HUES64 (cell line): ENCODE measurements at regions not wholly inside any gene's neighbourhood (a gene's known extent, or its start where the extent isn't known, plus 50 kb on each side); places are given as distances from the start of the nearest gene placed in this dataset.
A peak's percentile ranks its signal among the peaks of the same experiment; 100 is the strongest.

Source experiments
- H3K27ac ChIP-seq: 2 replicates; pipeline ENCODE4 v1.7.0; 2013; ENCODE audit warnings: low read depth, low read length, inconsistent platforms
- H3K27me3 ChIP-seq: 2 replicates; pipeline ENCODE4 v1.6.1; 2013; ENCODE audit warnings: mild to moderate bottlenecking, low read length; ENCODE audit not compliant: insufficient read depth
- H3K36me3 ChIP-seq: 2 replicates; pipeline ENCODE4 v1.6.1; 2013; ENCODE audit warnings: mild to moderate bottlenecking, low read length; ENCODE audit not compliant: insufficient read depth
- H3K4me1 ChIP-seq: 2 replicates; pipeline ENCODE4 v1.6.1; 2013; ENCODE audit warnings: mild to moderate bottlenecking, low read length, moderate library complexity; ENCODE audit not compliant: insufficient read depth
- H3K4me3 ChIP-seq: 2 replicates; pipeline ENCODE4 v1.5.1; 2013; ENCODE audit warnings: mild to moderate bottlenecking, low read length, moderate library complexity
- H3K9ac ChIP-seq: 2 replicates; pipeline ENCODE4 v1.6.1; 2013; ENCODE audit warnings: mild to moderate bottlenecking, low read depth, low read length
- H3K9me3 ChIP-seq: 2 replicates; pipeline ENCODE4 v1.6.1; 2013; ENCODE audit warnings: low read depth, low read length; ENCODE audit not compliant: insufficient read depth
- WGBS: fragments of 150-250, 120-280 bp; methylation state at CpG from one replicate; pipeline ENCODE4 v1.1.7; 2013; ENCODE audit warnings: missing lambda C conversion rate; 5-methylcytosine and 5-hydroxymethylcytosine counted together

- WGBS = 89% methylated on average over 12 of the region's 12 CpGs
- no peaks in the 10 kb centered on the region for H3K36me3 ChIP-seq
- H3K9ac ChIP-seq = no peak overlapping the region
- no peaks in the 10 kb centered on the region for H3K9me3 ChIP-seq
- H3K4me3 ChIP-seq = no peak overlapping the region
- H3K27me3 ChIP-seq = no peaks in the 10 kb centered on the region
- H3K4me1 ChIP-seq = peaks cover 17% of the 10 kb centered on the region
- no peak overlapping the region for H3K27ac ChIP-seq
Measured at GRCh38 chr13:40313269-40314200, 352.9 kb downstream of the FOXO1 start.

GRCh38 chr13:40315416-40316064 lies 350.9 kb downstream of the FOXO1 start:
- 92% methylated on average over 10 of the region's 10 CpGs for WGBS
- no peak overlapping the region for H3K9ac ChIP-seq
- H3K4me1 ChIP-seq = peaks cover 11% of the 10 kb centered on the region; the same call in 1 of the 2 replicates
- no peaks in the 10 kb centered on the region for H3K9me3 ChIP-seq
- H3K27me3 ChIP-seq = no peaks in the 10 kb centered on the region
- no peak overlapping the region for H3K27ac ChIP-seq
- no peaks in the 10 kb centered on the region for H3K36me3 ChIP-seq
- no peak overlapping the region for H3K4me3 ChIP-seq

GRCh38 chr13:40316301-40316700 lies 350.1 kb downstream of the FOXO1 start:
- no peak overlapping the region for H3K4me3 ChIP-seq
- H3K27me3 ChIP-seq = no peaks in the 10 kb centered on the region
- H3K9ac ChIP-seq = no peak overlapping the region
- H3K4me1 ChIP-seq = peaks cover 11% of the 10 kb centered on the region; the same call in 1 of the 2 replicates
- H3K9me3 ChIP-seq = no peaks in the 10 kb centered on the region
- no peak overlapping the region for H3K27ac ChIP-seq
- H3K36me3 ChIP-seq = no peaks in the 10 kb centered on the region
- WGBS = 88% methylated on average over 7 of the region's 7 CpGs

- H3K9ac ChIP-seq = no peak overlapping the region
- peaks cover 11% of the 10 kb centered on the region; the same call in 1 of the 2 replicates for H3K4me1 ChIP-seq
- no peak overlapping the region for H3K4me3 ChIP-seq
- no peaks in the 10 kb centered on the region for H3K36me3 ChIP-seq
- peak overlapping the region; percentile 58; the same call in 1 of the 2 replicates for H3K27ac ChIP-seq
- H3K27me3 ChIP-seq = no peaks in the 10 kb centered on the region
- WGBS = 93% methylated on average over 2 of the region's 2 CpGs
- H3K9me3 ChIP-seq = no peaks in the 10 kb centered on the region
Measured at GRCh38 chr13:40317980-40318327, 348.5 kb downstream of the FOXO1 start.

GRCh38 chr13:40318366-40318765 lies 348.1 kb downstream of the FOXO1 start:
- 72% methylated on average over 2 of the region's 2 CpGs for WGBS
- Histone ChIP-seq H3K27me3 (no peaks in the 10 kb centered on the region), H3K9me3 (0 out of 2 replicates have a peak, but pooled peaks cover 2% of the 10 kb centered on the region), H3K4me3 (no peak overlapping the region), H3K4me1 (peaks cover 11% of the 10 kb centered on the region; the same call in 1 of the 2 replicates), H3K36me3 (no peaks in the 10 kb centered on the region), H3K9ac (no peak overlapping the region), H3K27ac (no peak overlapping the region)

GRCh38 chr13:40319699-40320579 lies 346.5 kb downstream of the FOXO1 start:
- H3K9me3 ChIP-seq = peaks cover 2% of the 10 kb centered on the region; the same call in 1 of the 2 replicates
- H3K36me3 ChIP-seq = no peaks in the 10 kb centered on the region
- H3K9ac ChIP-seq = no peak overlapping the region
- H3K4me3 ChIP-seq = no peak overlapping the region
- peaks cover 11% of the 10 kb centered on the region; the same call in 1 of the 2 replicates for H3K4me1 ChIP-seq
- H3K27me3 ChIP-seq = no peaks in the 10 kb centered on the region
- H3K27ac ChIP-seq = no peak overlapping the region
- WGBS = 77% methylated on average over 3 of the region's 3 CpGs

GRCh38 chr13:40328091-40328490 lies 338.4 kb downstream of the FOXO1 start:
- Histone ChIP-seq H3K9ac (no peak overlapping the region), H3K9me3 (peaks cover 2% of the 10 kb centered on the region; the same call in 1 of the 2 replicates), H3K4me3 (no peak overlapping the region), H3K27me3 (no peaks in the 10 kb centered on the region), H3K27ac (no peak overlapping the region), H3K36me3 (no peaks in the 10 kb centered on the region), H3K4me1 (no peaks in the 10 kb centered on the region)

GRCh38 chr13:40329781-40330485 lies 336.5 kb downstream of the FOXO1 start:
- Histone ChIP-seq H3K9ac (no peak overlapping the region), H3K9me3 (no peaks in the 10 kb centered on the region), H3K4me3 (no peak overlapping the region), H3K27ac (no peak overlapping the region), H3K36me3 (no peaks in the 10 kb centered on the region), H3K27me3 (no peaks in the 10 kb centered on the region), H3K4me1 (no peaks in the 10 kb centered on the region)
- 94% methylated on average over 4 of the region's 4 CpGs for WGBS

GRCh38 chr13:40330950-40331349 lies 335.5 kb downstream of the FOXO1 start:
- no peak overlapping the region for H3K27ac ChIP-seq
- no peaks in the 10 kb centered on the region for H3K27me3 ChIP-seq
- H3K36me3 ChIP-seq = no peaks in the 10 kb centered on the region
- no peak overlapping the region for H3K9ac ChIP-seq
- no peaks in the 10 kb centered on the region for H3K4me1 ChIP-seq
- WGBS = 96% methylated on average over 8 of the region's 9 CpGs
- no peaks in the 10 kb centered on the region for H3K9me3 ChIP-seq
- no peak overlapping the region for H3K4me3 ChIP-seq

GRCh38 chr13:40331802-40332201 lies 334.6 kb downstream of the FOXO1 start:
- H3K36me3 ChIP-seq = no peaks in the 10 kb centered on the region
- no peaks in the 10 kb centered on the region for H3K9me3 ChIP-seq
- no peaks in the 10 kb centered on the region for H3K27me3 ChIP-seq
- no peaks in the 10 kb centered on the region for H3K4me1 ChIP-seq
- H3K4me3 ChIP-seq = no peak overlapping the region
- H3K27ac ChIP-seq = no peak overlapping the region
- no peak overlapping the region for H3K9ac ChIP-seq
